Esophagus muscularis mucosa (tissue), 2 donors: ENCODE measurements at regions not wholly inside any gene's neighbourhood (a gene's known extent, or its start where the extent isn't known, plus 50 kb on each side); places are given as distances from the start of the nearest gene placed in this dataset.

Experiments
- POLR2A ChIP-seq: fragments of 450-650 bp; IDR thresholded peaks from one replicate; pipeline ENCODE4 v1.6.1; 2017; ENCODE audit warnings: antibody characterized with exemption, moderate library complexity, mild to moderate bottlenecking, low read depth
- POLR2AphosphoS5 ChIP-seq, 2 donors: sonication (generic); formaldehyde crosslinking; IDR thresholded peaks; one replicate each; pipeline ENCODE4 v1.6.1; 2017; ENCODE audit warnings: antibody characterized with exemption in 2 of 2

DNA sequence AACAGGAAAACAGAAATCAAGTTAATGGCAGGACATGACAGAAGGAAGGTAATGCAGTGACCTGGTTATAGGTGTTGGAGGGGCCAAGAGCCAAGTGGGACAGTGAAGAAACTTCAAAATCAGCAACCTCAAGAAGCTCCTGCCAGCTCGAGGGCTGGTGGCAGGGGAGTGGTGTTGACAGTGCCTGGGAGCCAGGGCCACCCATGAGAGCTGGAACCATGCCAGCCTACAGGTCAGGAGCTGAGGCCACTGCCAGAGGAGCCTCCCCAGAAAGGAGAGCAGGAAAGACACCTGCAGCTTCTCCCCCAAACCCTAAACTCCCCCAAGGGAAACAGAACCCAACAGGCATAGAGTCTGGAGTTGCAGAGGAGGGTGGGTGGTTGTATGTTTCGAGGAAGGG is 262.1 kb downstream of the LRFN2 start:
- TF ChIP-seq POLR2AphosphoS5 (IDR thresholded peaks at IDR 0.05): no peak
- no peak for TF ChIP-seq POLR2A
